ENCODE measurements at regions not wholly inside any gene's neighbourhood (a gene's known extent, or its start where the extent isn't known, plus 50 kb on each side); places are given as distances from the start of the nearest gene placed in this dataset.

- ATAC-seq = no peak
- no peaks in the 10 kb centered on the region for H3K36me3 Mint-ChIP-seq (ENCODE audit: low read depth)
- H3K27me3 ChIP-seq (ENCODE audit: insufficient read depth) = no peaks in the 10 kb centered on the region
Measured at GRCh38 chr6:74182992-74183391, 487.0 kb downstream of the CD109 start.

More at GRCh38 chr6:74182992-74183391, 487.0 kb downstream of the CD109 start:
- Histone ChIP-seq H3K36me3 (ENCODE audit: insufficient read depth) (no peaks in the 10 kb centered on the region), H2AFZ (no peak overlapping the region), H3K4me3 (no peak overlapping the region), H3K4me2 (no peak overlapping the region), H4K20me1 (replicated peaks; ENCODE audit: insufficient read depth) (no peaks in the 10 kb centered on the region), H3F3A (replicated peaks; ENCODE audit: low read depth) (no peaks in the 10 kb centered on the region), H3K27ac (ENCODE audit: low read depth) (no peak overlapping the region), H3K9me2 (ENCODE audit: insufficient read depth) (no peaks in the 10 kb centered on the region), H3K4me1 (ENCODE audit: insufficient read depth) (no peaks in the 10 kb centered on the region), H3K79me2 (replicated peaks; ENCODE audit: insufficient read depth) (no peaks in the 10 kb centered on the region)
- TF ChIP-seq ETS1 (IDR thresholded peaks at IDR 0.05) (no peak), STAT1 (IDR thresholded peaks at IDR 0.05; ENCODE audit: unreplicated experiment) (no peak), JUNB (IDR thresholded peaks at IDR 0.05; ENCODE audit: unreplicated experiment) (no peak), ZNF114 (CRISPR knock-in tag; IDR thresholded peaks at IDR 0.05) (no peak), EZH2 (IDR thresholded peaks at IDR 0.05; ENCODE audit: low read depth, unreplicated experiment) (no peak), EZH2phosphoT487 (IDR thresholded peaks at IDR 0.05; ENCODE audit: unreplicated experiment) (no peak), CTCF (conservative IDR thresholded peaks at IDR 0.05; ENCODE audit: low read depth in 2 of 2) (no peak), ZNF331 (CRISPR knock-in tag; IDR thresholded peaks at IDR 0.05; ENCODE audit: low read depth) (no peak), ZNF462 (CRISPR knock-in tag; IDR thresholded peaks at IDR 0.05) (no peak), NANOG (IDR thresholded peaks at IDR 0.05; ENCODE audit: borderline replicate concordance) (no peak), CREB1 (CRISPR knock-in tag; IDR thresholded peaks at IDR 0.05; ENCODE audit: low read depth) (no peak), POLR2AphosphoS5 (IDR thresholded peaks at IDR 0.05; ENCODE audit: low read depth) (no peak)
- TF ChIP-seq, protein P1, sequence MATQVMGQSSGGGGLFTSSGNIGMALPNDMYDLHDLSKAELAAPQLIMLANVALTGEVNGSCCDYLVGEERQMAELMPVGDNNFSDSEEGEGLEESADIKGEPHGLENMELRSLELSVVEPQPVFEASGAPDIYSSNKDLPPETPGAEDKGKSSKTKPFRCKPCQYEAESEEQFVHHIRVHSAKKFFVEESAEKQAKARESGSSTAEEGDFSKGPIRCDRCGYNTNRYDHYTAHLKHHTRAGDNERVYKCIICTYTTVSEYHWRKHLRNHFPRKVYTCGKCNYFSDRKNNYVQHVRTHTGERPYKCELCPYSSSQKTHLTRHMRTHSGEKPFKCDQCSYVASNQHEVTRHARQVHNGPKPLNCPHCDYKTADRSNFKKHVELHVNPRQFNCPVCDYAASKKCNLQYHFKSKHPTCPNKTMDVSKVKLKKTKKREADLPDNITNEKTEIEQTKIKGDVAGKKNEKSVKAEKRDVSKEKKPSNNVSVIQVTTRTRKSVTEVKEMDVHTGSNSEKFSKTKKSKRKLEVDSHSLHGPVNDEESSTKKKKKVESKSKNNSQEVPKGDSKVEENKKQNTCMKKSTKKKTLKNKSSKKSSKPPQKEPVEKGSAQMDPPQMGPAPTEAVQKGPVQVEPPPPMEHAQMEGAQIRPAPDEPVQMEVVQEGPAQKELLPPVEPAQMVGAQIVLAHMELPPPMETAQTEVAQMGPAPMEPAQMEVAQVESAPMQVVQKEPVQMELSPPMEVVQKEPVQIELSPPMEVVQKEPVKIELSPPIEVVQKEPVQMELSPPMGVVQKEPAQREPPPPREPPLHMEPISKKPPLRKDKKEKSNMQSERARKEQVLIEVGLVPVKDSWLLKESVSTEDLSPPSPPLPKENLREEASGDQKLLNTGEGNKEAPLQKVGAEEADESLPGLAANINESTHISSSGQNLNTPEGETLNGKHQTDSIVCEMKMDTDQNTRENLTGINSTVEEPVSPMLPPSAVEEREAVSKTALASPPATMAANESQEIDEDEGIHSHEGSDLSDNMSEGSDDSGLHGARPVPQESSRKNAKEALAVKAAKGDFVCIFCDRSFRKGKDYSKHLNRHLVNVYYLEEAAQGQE (IDR thresholded peaks at IDR 0.05; ENCODE audit: unreplicated experiment) = no peak
- Mint-ChIP-seq H3K9me3 (no peaks in the 10 kb centered on the region), H3K27ac (no peak overlapping the region), H3K4me1 (no peaks in the 10 kb centered on the region), H3K4me3 (no peak overlapping the region), H3K27me3 (ENCODE audit: insufficient read depth, low read depth, poor library complexity) (no peaks in the 10 kb centered on the region)
- DNase-seq (ENCODE audit: low spot score) = no peak

Measured in GM23338 (cell line).